RCC 7860 (cell line): ENCODE measurements at regions not wholly inside any gene's neighbourhood (a gene's known extent, or its start where the extent isn't known, plus 50 kb on each side); places are given as distances from the start of the nearest gene placed in this dataset.

Experiments
- DNase-seq: peaks from one replicate; pipeline ENCODE4 v3.0.0-alpha.2; 2015; ENCODE audit warnings: low spot score
- FAIRE-seq: peaks from 2 replicates; lab custom pipeline; 2012; peaks lifted over from hg19 to GRCh38; lab: Jason Lieb, UNC

- FAIRE-seq (no peak), DNase-seq (no peak)
Observed at GRCh38 chr1:4336507-4336906, 317.9 kb upstream of the AJAP1 start.

GRCh38 chr1:4341421-4341820 lies 313.0 kb upstream of the AJAP1 start:
- no peak for FAIRE-seq

GRCh38 chr1:4344065-4344732 lies 310.2 kb upstream of the AJAP1 start:
- DNase-seq (no peak), FAIRE-seq (no peak)

More at GRCh38 chr1:4341421-4341820, 313.0 kb upstream of the AJAP1 start:
- DNase-seq: no peak

- DNase-seq (no peak), FAIRE-seq (no peak)
Observed at GRCh38 chr1:4345094-4345493, 309.3 kb upstream of the AJAP1 start.

GRCh38 chr1:4346131-4346530 lies 308.3 kb upstream of the AJAP1 start:
- DNase-seq (peak; percentile 60), FAIRE-seq (no peak)

GRCh38 chr1:4351453-4351852 lies 303.0 kb upstream of the AJAP1 start:
- FAIRE-seq (no peak), DNase-seq (no peak)

GRCh38 chr1:4353090-4353856 lies 301.1 kb upstream of the AJAP1 start:
- DNase-seq (no peak), FAIRE-seq (no peak)

GRCh38 chr1:4355839-4356238 lies 298.6 kb upstream of the AJAP1 start:
- FAIRE-seq (no peak), DNase-seq (no peak)

- DNase-seq (no peak), FAIRE-seq (no peak)
Observed at GRCh38 chr1:4362314-4363044, 291.9 kb upstream of the AJAP1 start.

GRCh38 chr1:4366091-4366490 lies 288.3 kb upstream of the AJAP1 start:
- no peak for FAIRE-seq
- DNase-seq: no peak

- FAIRE-seq (no peak), DNase-seq (no peak)
Observed at GRCh38 chr1:4367230-4367777, 287.1 kb upstream of the AJAP1 start.

- DNase-seq: no peak
- FAIRE-seq: no peak
Observed at GRCh38 chr1:4369335-4369734, 285.1 kb upstream of the AJAP1 start.

GRCh38 chr1:4371849-4372248 lies 282.6 kb upstream of the AJAP1 start:
- no peak for FAIRE-seq
- no peak for DNase-seq

GRCh38 chr1:4375812-4376211 lies 278.6 kb upstream of the AJAP1 start:
- FAIRE-seq: no peak

GRCh38 chr1:4379451-4380175 lies 274.8 kb upstream of the AJAP1 start:
- DNase-seq (peak; percentile 30), FAIRE-seq (no peak)

More at GRCh38 chr1:4375812-4376211, 278.6 kb upstream of the AJAP1 start:
- DNase-seq: peak; percentile 80

GRCh38 chr1:4380564-4381168 lies 273.7 kb upstream of the AJAP1 start:
- FAIRE-seq: peak; percentile 67
- DNase-seq: peak; percentile 93

- FAIRE-seq: no peak
- no peak for DNase-seq
Observed at GRCh38 chr1:4393191-4393590, 261.2 kb upstream of the AJAP1 start.

GRCh38 chr1:4394366-4394765 lies 260.0 kb upstream of the AJAP1 start:
- FAIRE-seq (no peak), DNase-seq (no peak)

- peak; percentile 60 for DNase-seq
- no peak for FAIRE-seq
Observed at GRCh38 chr1:4395158-4395557, 259.3 kb upstream of the AJAP1 start.

GRCh38 chr1:4395676-4396075 lies 258.7 kb upstream of the AJAP1 start:
- DNase-seq (peak; percentile 27), FAIRE-seq (no peak)
